ENCODE measurements at regions not wholly inside any gene's neighbourhood (a gene's known extent, or its start where the extent isn't known, plus 50 kb on each side); places are given as distances from the start of the nearest gene placed in this dataset.

DNA sequence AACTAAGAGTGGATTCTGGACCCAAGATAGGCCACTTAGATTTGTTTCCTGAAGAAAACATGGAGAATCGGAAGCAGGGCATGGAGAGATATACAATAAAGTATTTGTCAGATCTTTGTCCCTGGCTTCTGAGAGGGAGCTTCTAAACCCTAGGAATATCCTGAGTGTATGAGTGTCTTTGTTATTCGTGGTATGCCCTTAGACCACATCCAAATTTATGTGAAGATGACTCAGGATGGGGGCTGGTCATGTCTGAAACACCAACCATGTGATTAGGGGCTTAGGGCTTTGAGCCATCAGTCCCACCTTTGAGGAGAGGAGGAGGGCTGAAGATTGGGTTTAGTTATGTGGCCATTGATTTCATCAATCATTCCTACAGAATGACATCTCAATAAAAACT lies 69.7 kb upstream of the PLPP4 start:
- TF ChIP-seq CBX2 (IDR thresholded peaks at IDR 0.05; ENCODE audit: borderline replicate concordance, low read depth) (no peak), HOXA7 (CRISPR knock-in tag; IDR thresholded peaks at IDR 0.05) (no peak), POLR2A (IDR thresholded peaks at IDR 0.05; ENCODE audit: low read length) (no peak), MYC (IDR thresholded peaks at IDR 0.05; ENCODE audit: borderline replicate concordance, low read length) (no peak), CTCF (IDR thresholded peaks at IDR 0.05) (no peak), SMC3 (IDR thresholded peaks at IDR 0.05) (no peak), NPAS2 (CRISPR knock-in tag; IDR thresholded peaks at IDR 0.05; ENCODE audit: borderline replicate concordance) (no peak), ZC3H11A (IDR thresholded peaks at IDR 0.05) (no peak), POLR2AphosphoS2 (conservative IDR thresholded peaks at IDR 0.05; ENCODE audit: low read length) (no peak), EP300 (IDR thresholded peaks at IDR 0.05) (no peak)
- TF ChIP-seq, protein P1, sequence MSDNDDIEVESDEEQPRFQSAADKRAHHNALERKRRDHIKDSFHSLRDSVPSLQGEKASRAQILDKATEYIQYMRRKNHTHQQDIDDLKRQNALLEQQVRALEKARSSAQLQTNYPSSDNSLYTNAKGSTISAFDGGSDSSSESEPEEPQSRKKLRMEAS (IDR thresholded peaks at IDR 0.05): no peak
